Mesenchymal stem cell (in vitro differentiated cells and primary cell): ENCODE measurements at regions not wholly inside any gene's neighbourhood (a gene's known extent, or its start where the extent isn't known, plus 50 kb on each side); places are given as distances from the start of the nearest gene placed in this dataset.
"Not testable (repeated sequence)": the region's sequence is repeated elsewhere in the genome, so short reads cannot be mapped to it uniquely, and the experiment has no call there.

Experiments
- DNase-seq: peaks from one replicate; pipeline ENCODE4 v3.0.0-alpha.2; 2013
- H2AFZ ChIP-seq: one replicate; pipeline ENCODE4 v1.6.1; 2013; ENCODE audit warnings: low read depth, mild to moderate bottlenecking, control low read depth, inconsistent platforms, low read length, moderate library complexity
- H2AK5ac ChIP-seq: 2 replicates; pipeline ENCODE4 v1.6.1; 2013; ENCODE audit warnings: low read length, moderate library complexity, mild to moderate bottlenecking, inconsistent platforms; ENCODE audit not compliant: severe bottlenecking
- H2BK120ac ChIP-seq: one replicate; pipeline ENCODE4 v1.6.1; 2013; ENCODE audit warnings: low read depth, mild to moderate bottlenecking, inconsistent platforms, low read length, moderate library complexity
- H2BK12ac ChIP-seq, 2 experiments: one replicate each; pipeline ENCODE4 v1.6.1; 2013; ENCODE audit warnings: inconsistent platforms in 2 of 2, low read length in 2 of 2, mild to moderate bottlenecking in 2 of 2, moderate library complexity in 2 of 2, control low read depth in 1 of 2
- H2BK15ac ChIP-seq: one replicate; pipeline ENCODE4 v1.6.1; 2013; ENCODE audit warnings: mild to moderate bottlenecking, low read depth, inconsistent platforms; ENCODE audit not compliant: poor library complexity, severe bottlenecking
- H2BK5ac ChIP-seq: 2 replicates; pipeline ENCODE4 v1.6.1; 2013; ENCODE audit warnings: low read depth, mild to moderate bottlenecking, low read length, control low read depth, inconsistent platforms; ENCODE audit not compliant: poor library complexity, severe bottlenecking
- H3K14ac ChIP-seq, 2 experiments: one replicate each; pipeline ENCODE4 v1.6.1; 2013; ENCODE audit warnings: inconsistent platforms in 2 of 2, low read length in 2 of 2, control low read depth in 1 of 2, mild to moderate bottlenecking in 1 of 2, moderate library complexity in 1 of 2
- H3K18ac ChIP-seq, 2 experiments: one replicate each; pipeline ENCODE4 v1.6.1; 2013; ENCODE audit warnings: inconsistent platforms in 2 of 2, low read length in 2 of 2, control low read depth in 1 of 2, low read depth in 1 of 2, mild to moderate bottlenecking in 1 of 2
- H3K23ac ChIP-seq, 2 experiments: one replicate each; pipeline ENCODE4 v1.6.1; 2013; ENCODE audit warnings: inconsistent platforms in 2 of 2, low read length in 2 of 2, mild to moderate bottlenecking in 2 of 2, moderate library complexity in 2 of 2, control low read depth in 1 of 2
- H3K27ac ChIP-seq: 2 replicates; pipeline ENCODE4 v1.5.1; 2013; ENCODE audit warnings: mild to moderate bottlenecking, moderate library complexity, low read length, control low read depth, inconsistent platforms; ENCODE audit not compliant: poor library complexity, severe bottlenecking
- H3K27me3 ChIP-seq, 2 experiments: 2 replicates each; pipeline versions ENCODE4 v1.6.1 to v1.7.0; 2013; ENCODE audit warnings: low read length in 2 of 2, mild to moderate bottlenecking in 2 of 2, moderate library complexity in 2 of 2, control low read depth in 1 of 2, inconsistent platforms in 1 of 2; ENCODE audit not compliant: control insufficient read depth in 1 of 2, insufficient read depth in 1 of 2
- H3K36me3 ChIP-seq, 2 experiments: 2 replicates each; pipeline versions ENCODE4 v1.6.1 to v1.7.0; 2013; ENCODE audit warnings: low read length in 2 of 2, control low read depth in 1 of 2, inconsistent platforms in 1 of 2, low read depth in 1 of 2, mild to moderate bottlenecking in 1 of 2; ENCODE audit not compliant: insufficient read depth in 2 of 2, control insufficient read depth in 1 of 2
- H3K4ac ChIP-seq, 2 experiments: one replicate each; pipeline ENCODE4 v1.6.1; 2013; ENCODE audit warnings: inconsistent platforms in 2 of 2, low read length in 2 of 2, mild to moderate bottlenecking in 2 of 2, moderate library complexity in 2 of 2, control low read depth in 1 of 2, low read depth in 1 of 2
- H3K4me1 ChIP-seq: 2 replicates; pipeline ENCODE4 v1.6.1; 2013; ENCODE audit warnings: low read depth, low read length, control low read depth; ENCODE audit not compliant: control insufficient read depth, insufficient read depth
- H3K4me2 ChIP-seq: 2 replicates; pipeline ENCODE4 v1.6.1; 2013; ENCODE audit warnings: low read length, mild to moderate bottlenecking, inconsistent platforms; ENCODE audit not compliant: poor library complexity, severe bottlenecking
- H3K4me3 ChIP-seq, 2 experiments: 2 replicates each; pipeline versions ENCODE4 v1.5.1 to v1.7.0; 2013; ENCODE audit warnings: low read length in 2 of 2, mild to moderate bottlenecking in 2 of 2, control low read depth in 1 of 2, low read depth in 1 of 2; ENCODE audit not compliant: insufficient read depth in 1 of 2
- H3K79me1 ChIP-seq: replicated peaks from 2 replicates; pipeline ENCODE4 v1.6.1; 2013; ENCODE audit warnings: mild to moderate bottlenecking, control low read depth, low read length, inconsistent platforms; ENCODE audit not compliant: poor library complexity, severe bottlenecking
- H3K9ac ChIP-seq: 2 replicates; pipeline ENCODE4 v1.7.0; 2013; ENCODE audit warnings: mild to moderate bottlenecking, low read length, moderate library complexity
- H3K9me3 ChIP-seq: 2 replicates; pipeline ENCODE4 v1.7.0; 2013; ENCODE audit warnings: mild to moderate bottlenecking, low read length; ENCODE audit not compliant: control insufficient read depth
- H4K8ac ChIP-seq: one replicate; pipeline ENCODE4 v1.6.1; 2013; ENCODE audit warnings: inconsistent platforms, mild to moderate bottlenecking, low read length, moderate library complexity
- H4K91ac ChIP-seq: one replicate; pipeline ENCODE4 v1.6.1; 2013; ENCODE audit warnings: mild to moderate bottlenecking, low read length, inconsistent platforms
- WGBS: methylation state at CpG from one replicate; pipeline ENCODE4 v1.1.7; 2013; ENCODE audit warnings: mixed read lengths; 5-methylcytosine and 5-hydroxymethylcytosine counted together

DNA sequence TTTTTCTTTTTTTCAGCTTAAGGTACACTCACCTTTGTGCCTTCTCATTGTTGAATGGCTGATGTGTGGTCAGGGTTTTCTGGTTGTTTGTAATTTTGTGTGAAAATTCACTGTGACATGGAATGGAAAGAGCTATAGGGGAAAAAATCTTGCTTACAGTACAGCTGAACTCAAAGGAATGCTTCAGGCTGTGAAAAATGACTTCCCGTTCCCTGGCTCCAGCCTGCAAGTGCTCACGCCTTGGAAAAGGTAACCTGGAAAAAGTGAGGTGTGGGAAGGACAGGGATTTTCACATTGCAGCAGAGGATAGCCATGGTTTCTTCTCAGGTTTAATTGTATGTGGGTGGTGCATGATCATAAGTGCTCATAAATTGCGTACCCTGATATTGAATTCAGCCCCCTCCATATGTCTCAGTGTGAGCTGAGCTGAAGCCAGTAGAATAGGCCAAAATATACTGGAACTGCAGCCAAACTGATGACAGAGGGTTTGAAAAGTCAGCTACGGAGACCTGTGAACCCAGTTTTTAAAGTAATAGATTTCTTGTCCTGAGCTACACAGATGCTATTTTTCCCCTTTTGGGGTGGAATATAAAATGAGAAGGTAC, 228.7 kb upstream of the RASGRP1 start:
- no peak overlapping the region for H2BK5ac ChIP-seq
- no peak overlapping the region for H3K9ac ChIP-seq
- H3K27me3 ChIP-seq: peaks cover 0 to 22% of the 10 kb centered on the region in 2 experiments
- H3K79me1 ChIP-seq: no peaks in the 10 kb centered on the region
- no peak overlapping the region for H4K8ac ChIP-seq
- H3K4me1 ChIP-seq: no peaks in the 10 kb centered on the region
- no peak overlapping the region for H3K23ac ChIP-seq
- H2BK12ac ChIP-seq: no peak overlapping the region
- H2AFZ ChIP-seq: no peak overlapping the region
- DNase-seq: no peak
- WGBS: 84% methylated on average over 4 of the region's 4 CpGs
- H3K4me3 ChIP-seq: no peak overlapping the region
- no peak overlapping the region for H2AK5ac ChIP-seq
- H3K18ac ChIP-seq: no peak overlapping the region
- peak overlapping the region in 1 of 2 experiments; percentile 15 for H3K14ac ChIP-seq
- no peak overlapping the region for H3K4me2 ChIP-seq
- no peak overlapping the region for H2BK120ac ChIP-seq
- no peak overlapping the region for H3K27ac ChIP-seq
- no peak overlapping the region for H3K4ac ChIP-seq
- no peaks in the 10 kb centered on the region for H3K36me3 ChIP-seq
- H2BK15ac ChIP-seq: no peak overlapping the region
- no peaks in the 10 kb centered on the region for H3K9me3 ChIP-seq
- no peak overlapping the region for H4K91ac ChIP-seq

DNA sequence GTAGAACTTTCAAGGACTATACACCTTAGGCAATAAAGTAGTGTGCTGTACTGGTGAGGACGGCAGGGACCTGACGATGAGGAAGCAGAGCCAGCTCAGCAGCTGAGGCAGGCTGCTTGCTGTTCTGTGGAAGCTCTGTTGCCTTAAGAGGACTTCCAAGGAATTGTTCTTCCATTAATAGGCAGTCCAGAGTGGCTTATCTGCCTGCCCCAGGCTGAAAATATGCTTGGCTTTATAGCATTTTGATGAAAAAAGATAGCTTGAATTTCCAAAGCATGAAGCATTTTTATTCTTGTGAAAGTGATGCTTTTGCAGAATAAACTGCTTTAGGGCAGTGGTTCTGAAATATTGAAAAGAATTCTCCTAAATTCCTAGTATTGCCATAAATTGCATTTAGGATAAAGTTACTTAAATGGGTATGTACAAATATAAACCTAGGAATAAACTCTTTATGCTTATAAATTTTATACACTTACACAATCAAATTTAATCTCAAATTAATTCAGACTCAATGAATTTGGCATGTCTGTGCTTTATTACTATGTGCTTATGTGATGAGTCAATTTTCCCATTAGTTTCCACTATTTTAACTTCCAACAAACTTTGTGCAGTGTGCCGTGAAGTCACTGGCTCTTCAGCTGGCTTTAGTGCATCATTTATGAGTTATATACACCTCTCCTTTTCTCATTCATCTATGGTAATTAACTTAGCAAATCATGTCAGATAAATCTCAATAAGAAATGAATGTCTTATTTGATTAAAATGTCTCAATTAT, 231.0 kb upstream of the RASGRP1 start:
- H3K4me3 ChIP-seq: no peak overlapping the region
- H2AFZ ChIP-seq: no peak overlapping the region
- H2BK120ac ChIP-seq: no peak overlapping the region
- H2AK5ac ChIP-seq: no peak overlapping the region
- no peak overlapping the region for H3K4ac ChIP-seq
- 74% methylated on average over 3 of the region's 3 CpGs for WGBS
- H2BK15ac ChIP-seq: no peak overlapping the region
- H3K9ac ChIP-seq: no peak overlapping the region
- H3K4me2 ChIP-seq: no peak overlapping the region
- no peaks in the 10 kb centered on the region for H3K79me1 ChIP-seq
- no peaks in the 10 kb centered on the region for H3K4me1 ChIP-seq
- no peak for DNase-seq
- no peak overlapping the region for H4K91ac ChIP-seq
- no peak overlapping the region for H3K23ac ChIP-seq
- H2BK12ac ChIP-seq: no peak overlapping the region
- no peak overlapping the region for H3K14ac ChIP-seq
- no peak overlapping the region for H3K27ac ChIP-seq
- no peak overlapping the region for H3K18ac ChIP-seq
- H2BK5ac ChIP-seq: no peak overlapping the region
- H3K9me3 ChIP-seq: no peaks in the 10 kb centered on the region
- H3K27me3 ChIP-seq: peaks cover 0 to 23% of the 10 kb centered on the region in 2 experiments
- no peaks in the 10 kb centered on the region for H3K36me3 ChIP-seq
- no peak overlapping the region for H4K8ac ChIP-seq

DNA sequence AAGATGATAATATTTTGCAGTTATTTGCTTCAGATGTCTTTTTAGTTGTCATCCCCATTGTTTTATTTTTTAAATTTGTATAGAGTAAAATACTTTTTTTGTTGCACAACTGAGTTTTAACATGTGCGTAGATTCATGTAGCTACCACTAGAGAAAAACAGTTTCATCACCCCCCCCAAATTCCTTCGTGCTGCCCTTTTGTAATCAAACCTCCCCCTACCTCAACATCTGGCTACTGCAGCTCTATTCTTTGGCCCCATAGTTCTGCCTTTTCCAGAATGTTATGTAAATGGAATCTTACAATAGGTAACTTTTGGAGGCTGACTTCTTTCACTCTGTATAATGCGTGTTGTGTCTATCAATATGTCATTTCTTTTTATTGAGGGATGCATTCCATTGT, 232.0 kb upstream of the RASGRP1 start:
- Histone ChIP-seq H3K36me3 (no peaks in the 10 kb centered on the region), H3K23ac (no peak overlapping the region), H4K91ac (no peak overlapping the region), H2AFZ (no peak overlapping the region), H3K4me2 (no peak overlapping the region), H3K14ac (no peak overlapping the region), H2AK5ac (no peak overlapping the region), H3K27me3 (peaks cover 0 to 24% of the 10 kb centered on the region in 2 experiments), H2BK15ac (no peak overlapping the region), H3K9me3 (no peaks in the 10 kb centered on the region), H3K4ac (no peak overlapping the region), H2BK5ac (no peak overlapping the region), H4K8ac (no peak overlapping the region), H3K27ac (no peak overlapping the region), H3K4me3 (no peak overlapping the region), H3K9ac (no peak overlapping the region), H2BK12ac (no peak overlapping the region), H3K79me1 (no peaks in the 10 kb centered on the region), H3K18ac (no peak overlapping the region), H3K4me1 (no peaks in the 10 kb centered on the region), H2BK120ac (no peak overlapping the region)
- DNase-seq: no peak
- WGBS: 83% methylated on average over 2 of the region's 3 CpGs

DNA sequence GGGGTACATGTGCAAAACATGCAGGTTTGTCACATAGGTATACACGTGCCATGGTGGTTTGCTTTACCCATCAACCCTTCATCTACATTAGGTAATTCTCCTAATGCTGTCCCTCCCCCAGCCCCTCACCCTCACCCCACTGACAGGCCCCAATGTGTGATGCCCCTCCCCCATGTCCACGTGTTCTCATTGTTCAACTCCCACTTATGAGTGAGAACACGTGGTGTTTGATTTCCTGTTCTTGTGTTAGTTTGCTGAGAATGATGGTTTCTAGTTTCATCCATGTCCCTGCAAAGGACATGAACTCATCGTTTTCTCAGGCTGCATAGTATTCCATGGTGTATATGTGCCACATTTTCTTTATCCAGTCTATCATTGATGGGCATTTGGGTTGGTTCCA, 232.9 kb upstream of the RASGRP1 start:
- not testable (repeated sequence) for H3K27ac ChIP-seq, H3K9me3 ChIP-seq, H3K4me3 ChIP-seq, H4K8ac ChIP-seq, DNase-seq, H3K4me2 ChIP-seq, H2BK12ac ChIP-seq, H2AK5ac ChIP-seq, H2BK5ac ChIP-seq, H3K14ac ChIP-seq, H3K9ac ChIP-seq, H2BK15ac ChIP-seq, H3K4ac ChIP-seq, H3K36me3 ChIP-seq, H3K4me1 ChIP-seq, H3K18ac ChIP-seq, H3K23ac ChIP-seq, H2BK120ac ChIP-seq, H4K91ac ChIP-seq, H2AFZ ChIP-seq, H3K79me1 ChIP-seq
- 100% methylated on average over 1 of the region's 4 CpGs for WGBS
- peaks cover 0 to 18% of the 10 kb centered on the region in 2 experiments for H3K27me3 ChIP-seq
